Panc1 (cell line): ENCODE measurements at regions not wholly inside any gene's neighbourhood (a gene's known extent, or its start where the extent isn't known, plus 50 kb on each side); places are given as distances from the start of the nearest gene placed in this dataset.

Source experiments
- ATAC-seq: fragments of 200-7000 bp; cut with Tn5 transposase; 2 replicates; pipeline ENCODE4 v1.9.1; 2020; ENCODE audit warnings: mild to moderate bottlenecking, moderate library complexity
- BruUV-seq: library from RNA; stranded (reverse); fragments of 400-500 nt; replicated peaks from 2 replicates; lab custom pipeline; 2021; lab: Mats Ljungman, UMichigan
- CTCF ChIA-PET: fragments of 300-600 bp; sonication (Branson Sonifier 250); formaldehyde crosslinking; loops from one replicate; lab custom pipeline; 2022; ENCODE audit warnings: antibody characterized with exemption; lab: Charles Lee
- POLR2A ChIA-PET: fragments of 300-600 bp; sonication (Branson Sonifier 250); formaldehyde crosslinking; loops from one replicate; lab custom pipeline; 2022; ENCODE audit warnings: antibody characterized with exemption; lab: Charles Lee
- DNase-seq: peaks from one replicate; pipeline ENCODE4 v3.0.0-alpha.2; 2010; ENCODE audit warnings: low read depth, low spot score
- H3K27ac ChIP-seq: 2 replicates; pipeline ENCODE4 v1.5.1; 2011; ENCODE audit warnings: mild to moderate bottlenecking, low read length, inconsistent platforms
- H3K27me3 ChIP-seq: fragments of 200-500 bp; sonication (Bioruptor generic); 2 replicates; pipeline ENCODE4 v1.6.0; 2014; ENCODE audit warnings: low read length, inconsistent platforms; ENCODE audit not compliant: control insufficient read depth, insufficient read depth
- H3K36me3 ChIP-seq: fragments of 200-500 bp; sonication (Bioruptor generic); 2 replicates; pipeline ENCODE4 v1.5.1; 2014; ENCODE audit warnings: inconsistent platforms, mild to moderate bottlenecking, low read length, moderate library complexity; ENCODE audit not compliant: control insufficient read depth, insufficient read depth
- H3K4me1 ChIP-seq: 2 replicates; pipeline ENCODE4 v1.5.1; 2011; ENCODE audit warnings: inconsistent platforms, mild to moderate bottlenecking, low read length, moderate library complexity; ENCODE audit not compliant: control insufficient read depth, insufficient read depth
- H3K4me3 ChIP-seq, 2 experiments: 2 replicates each; pipeline ENCODE4 v1.5.1; 2011 to 2012; ENCODE audit warnings: low read depth in 2 of 2, low read length in 2 of 2, mild to moderate bottlenecking in 2 of 2, inconsistent platforms in 1 of 2, moderate library complexity in 1 of 2
- H3K9me3 ChIP-seq: fragments of 200-500 bp; sonication (Bioruptor generic); 2 replicates; pipeline ENCODE4 v1.5.1; 2014; ENCODE audit warnings: low read depth, mild to moderate bottlenecking, inconsistent platforms, low read length, moderate library complexity; ENCODE audit not compliant: control insufficient read depth, insufficient read depth
- POLR2AphosphoS5 ChIP-seq: IDR thresholded peaks from 2 replicates; pipeline ENCODE4 v1.6.1; 2012; ENCODE audit warnings: mild to moderate bottlenecking, low read depth, low read length, moderate library complexity
- REST ChIP-seq, 2 experiments: IDR thresholded peaks; 2 replicates each; pipeline ENCODE4 v1.6.1; 2011 to 2012; ENCODE audit warnings: low read depth in 2 of 2, control low read depth in 1 of 2, low read length in 1 of 2, mild to moderate bottlenecking in 1 of 2, moderate library complexity in 1 of 2; ENCODE audit not compliant: insufficient read depth in 1 of 2
- SIN3A ChIP-seq: IDR thresholded peaks from 2 replicates; pipeline ENCODE4 v1.6.1; 2012; ENCODE audit warnings: low read depth, mild to moderate bottlenecking, low read length, moderate library complexity, borderline replicate concordance; ENCODE audit not compliant: insufficient read depth
- in situ Hi-C: cut with HindIII; loops from 2 replicates; pipeline ENCODE4 v1.10.0; 2016; ENCODE audit warnings: low sequenced_read_pairs, low pct_unique_long_range_greater_than_20kb
- intact Hi-C: fragments of 100-400 bp; cut with micrococcal nuclease; formaldehyde crosslinking; loops from one replicate; pipeline ENCODE4 v1.10.0; 2022; ENCODE audit not compliant: unreplicated experiment
- TF ChIP-seq, protein P1 (sequence below): fragments of 450-650 bp; IDR thresholded peaks from 2 replicates; pipeline ENCODE4 v1.5.1; 2017; ENCODE audit warnings: mild to moderate bottlenecking

GRCh38 chr2:122163617-122164016 lies 408.2 kb downstream of the TSN start:
- intact Hi-C loops (no loop called here), in situ Hi-C loops (no loop called here)
- H3K36me3 ChIP-seq: no peaks in the 10 kb centered on the region
- no peak for TF ChIP-seq POLR2AphosphoS5
- TF ChIP-seq SIN3A: no peak
- TF ChIP-seq, protein P1, sequence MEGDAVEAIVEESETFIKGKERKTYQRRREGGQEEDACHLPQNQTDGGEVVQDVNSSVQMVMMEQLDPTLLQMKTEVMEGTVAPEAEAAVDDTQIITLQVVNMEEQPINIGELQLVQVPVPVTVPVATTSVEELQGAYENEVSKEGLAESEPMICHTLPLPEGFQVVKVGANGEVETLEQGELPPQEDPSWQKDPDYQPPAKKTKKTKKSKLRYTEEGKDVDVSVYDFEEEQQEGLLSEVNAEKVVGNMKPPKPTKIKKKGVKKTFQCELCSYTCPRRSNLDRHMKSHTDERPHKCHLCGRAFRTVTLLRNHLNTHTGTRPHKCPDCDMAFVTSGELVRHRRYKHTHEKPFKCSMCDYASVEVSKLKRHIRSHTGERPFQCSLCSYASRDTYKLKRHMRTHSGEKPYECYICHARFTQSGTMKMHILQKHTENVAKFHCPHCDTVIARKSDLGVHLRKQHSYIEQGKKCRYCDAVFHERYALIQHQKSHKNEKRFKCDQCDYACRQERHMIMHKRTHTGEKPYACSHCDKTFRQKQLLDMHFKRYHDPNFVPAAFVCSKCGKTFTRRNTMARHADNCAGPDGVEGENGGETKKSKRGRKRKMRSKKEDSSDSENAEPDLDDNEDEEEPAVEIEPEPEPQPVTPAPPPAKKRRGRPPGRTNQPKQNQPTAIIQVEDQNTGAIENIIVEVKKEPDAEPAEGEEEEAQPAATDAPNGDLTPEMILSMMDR: no peak
- TF ChIP-seq REST (IDR thresholded peaks at IDR 0.05; ENCODE audit: insufficient read depth in 1 of 2, low read depth in 2 of 2, low read length in 1 of 2): no peak
- no peak for DNase-seq
- H3K27ac ChIP-seq: no peak overlapping the region
- no peaks in the 10 kb centered on the region for H3K4me1 ChIP-seq
- CTCF ChIA-PET: no interaction called here
- no peaks in the 10 kb centered on the region for H3K9me3 ChIP-seq
- no peak for ATAC-seq
- BruUV-seq: no TSS peak
- peaks cover 2% of the 10 kb centered on the region; the same call in 1 of the 2 replicates for H3K27me3 ChIP-seq
- POLR2A ChIA-PET: no interaction called here
- no peak overlapping the region for H3K4me3 ChIP-seq

GRCh38 chr2:122164964-122165363 lies 409.5 kb downstream of the TSN start:
- Histone ChIP-seq H3K4me1 (no peaks in the 10 kb centered on the region), H3K36me3 (no peaks in the 10 kb centered on the region), H3K27me3 (no peaks in the 10 kb centered on the region; the same call in 1 of the 2 replicates), H3K4me3 (no peak overlapping the region), H3K9me3 (no peaks in the 10 kb centered on the region), H3K27ac (no peak overlapping the region)
- in situ Hi-C loops: no loop called here
- ChIA-PET POLR2A (no interaction called here), CTCF (no interaction called here)
- TF ChIP-seq SIN3A (no peak), REST (IDR thresholded peaks at IDR 0.05; ENCODE audit: insufficient read depth in 1 of 2, low read depth in 2 of 2, low read length in 1 of 2) (no peak), POLR2AphosphoS5 (no peak)
- TF ChIP-seq, protein P1: no peak
- BruUV-seq: no TSS peak
- DNase-seq (no peak), ATAC-seq (no peak)
- intact Hi-C loops: no loop called here
